OCI-LY1 (cell line): ENCODE measurements at regions not wholly inside any gene's neighbourhood (a gene's known extent, or its start where the extent isn't known, plus 50 kb on each side); places are given as distances from the start of the nearest gene placed in this dataset.

Experiments used
- CTCF ChIP-seq: fragments of 200-600 bp; sonication (generic), shearing (Covaris generic); IDR thresholded peaks from 2 replicates; pipeline ENCODE4 v1.5.1; 2017; ENCODE audit warnings: mild to moderate bottlenecking, antibody characterized with exemption, low read length, moderate library complexity, mixed read lengths
- EZH2 ChIP-seq: fragments of 200-600 bp; sonication (generic), shearing (Covaris generic); IDR thresholded peaks from 2 replicates; pipeline ENCODE4 v1.8.0; 2017; ENCODE audit warnings: borderline replicate concordance, mixed run types, mild to moderate bottlenecking, antibody characterized with exemption, low read length, moderate library complexity, mixed read lengths

DNA sequence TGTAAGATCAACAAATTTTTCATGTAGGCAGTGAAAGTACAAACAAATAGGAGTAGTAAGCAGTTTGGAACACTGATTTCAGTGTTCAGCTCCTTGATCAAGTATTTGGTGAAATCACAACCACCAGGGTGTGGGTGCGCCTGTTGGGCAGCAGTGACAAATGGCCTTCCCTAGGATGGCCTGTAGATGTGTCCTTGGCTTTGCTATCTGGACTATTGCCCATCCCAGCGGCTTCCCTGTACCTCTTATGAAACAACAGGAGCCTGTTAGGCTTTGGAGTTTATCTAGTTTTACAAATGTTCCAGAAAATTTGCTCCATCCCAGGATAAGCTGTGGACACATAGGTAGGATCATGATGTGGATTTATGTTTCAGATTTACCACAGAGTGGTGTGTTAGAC lies 216.8 kb upstream of the FAT1 start:
- no peak for TF ChIP-seq CTCF
- no peak for TF ChIP-seq EZH2
